ENCODE measurements at regions not wholly inside any gene's neighbourhood (a gene's known extent, or its start where the extent isn't known, plus 50 kb on each side); places are given as distances from the start of the nearest gene placed in this dataset.

DNA sequence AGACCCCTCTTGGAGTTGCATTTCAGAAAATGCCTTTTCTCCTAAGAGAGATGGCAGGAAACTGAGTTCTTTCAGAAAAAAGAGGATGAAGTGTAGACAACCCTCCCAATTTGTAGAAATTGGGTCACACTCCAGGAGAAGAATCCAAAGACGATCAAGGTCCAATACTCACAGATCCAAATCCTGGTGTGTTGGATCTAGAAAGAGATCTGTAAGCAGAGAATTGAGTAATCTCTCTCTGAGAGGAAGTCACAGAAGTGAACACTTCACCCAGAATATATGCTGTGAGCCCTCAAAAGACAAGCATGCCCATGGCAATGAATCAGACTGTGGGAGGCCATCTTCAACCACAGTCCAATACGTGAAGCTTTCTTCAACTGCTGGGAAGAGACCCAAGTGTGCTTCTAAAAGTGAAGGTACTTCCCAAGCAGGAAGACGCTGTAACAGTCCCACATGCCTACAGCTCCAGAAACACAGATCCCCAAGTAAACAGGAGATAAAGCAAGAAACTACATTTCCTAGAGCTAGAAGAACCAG, 182.7 kb downstream of the SMC2 start:
- H3K9me3 ChIP-seq (ENCODE audit: control insufficient read depth, low read depth, low read length): no peaks in the 10 kb centered on the region
- H3K56ac ChIP-seq (ENCODE audit: insufficient read length, low read depth, low read length): no peak overlapping the region
- no peaks in the 10 kb centered on the region for H3K27me3 Mint-ChIP-seq (ENCODE audit: low read depth)
- H3K4me1 ChIP-seq (ENCODE audit: insufficient read depth, low read length): no peaks in the 10 kb centered on the region
- H3K4me3 Mint-ChIP-seq: no peak overlapping the region
- WGBS (ENCODE audit: extremely low coverage, insufficient read length, low lambda C conversion rate): no CpG with 5 or more reads among the region's 3 CpGs
- H4K8ac ChIP-seq (replicated peaks; ENCODE audit: insufficient read length, low read depth, low read length): no peak overlapping the region
- no peak overlapping the region for H4K91ac ChIP-seq (ENCODE audit: insufficient read length, low read depth, low read length)
- H4K20me1 ChIP-seq (ENCODE audit: control insufficient read depth, insufficient read depth, insufficient read length): no peaks in the 10 kb centered on the region
- no peak overlapping the region for H2BK5ac ChIP-seq (ENCODE audit: insufficient read length, low read length)
- no peak overlapping the region for H3K4me2 ChIP-seq (ENCODE audit: insufficient read depth, insufficient read length, low read length)
- TF ChIP-seq CTCF (conservative IDR thresholded peaks at IDR 0.05): no peak
- H3K79me2 ChIP-seq (ENCODE audit: insufficient read depth, low read length): no peaks in the 10 kb centered on the region
- no peak overlapping the region for H2BK15ac ChIP-seq (ENCODE audit: low read depth, low read length)
- H3K4me1 Mint-ChIP-seq: peaks cover 13 to 14% of the 10 kb centered on the region in 2 experiments
- H2BK120ac ChIP-seq (ENCODE audit: low read depth, low read length, poor library complexity, severe bottlenecking): no peak overlapping the region
- no peak overlapping the region for H3K18ac ChIP-seq (ENCODE audit: insufficient read length, low read depth, low read length)
- no peak for DNase-seq
- no peak overlapping the region for H3K27ac ChIP-seq (ENCODE audit: insufficient read length, low read depth, low read length)
- H3K23me2 ChIP-seq (ENCODE audit: insufficient read length, low read depth, low read length, poor library complexity, severe bottlenecking): no peaks in the 10 kb centered on the region
- H3K9me3 Mint-ChIP-seq: peaks cover 0 to 3% of the 10 kb centered on the region in 2 experiments; a peak in 2 of 5 replicates
- H3K9ac ChIP-seq (ENCODE audit: extremely low read depth, insufficient read length, low read length): no peak overlapping the region
- H3T11ph ChIP-seq (ENCODE audit: low read length): no peak overlapping the region
- H3K27me3 ChIP-seq (ENCODE audit: insufficient read depth, low read length): no peaks in the 10 kb centered on the region
- H3K23ac ChIP-seq (ENCODE audit: insufficient read length, low read depth, low read length): no peak overlapping the region
- H3K36me3 Mint-ChIP-seq (ENCODE audit: insufficient read depth in 1 of 3, low read depth in 3 of 3): peaks cover 0 to 13% (median 3%) of the 10 kb centered on the region in 3 experiments; a peak in 3 of 7 replicates
- H2BK12ac ChIP-seq (ENCODE audit: insufficient read length, low read depth, low read length): no peak overlapping the region
- H3K14ac ChIP-seq (ENCODE audit: insufficient read depth, low read length): no peak overlapping the region
- no peak overlapping the region for H3K27ac Mint-ChIP-seq
- H2BK20ac ChIP-seq (ENCODE audit: low read depth, low read length, poor library complexity, severe bottlenecking): no peak overlapping the region
- H3K4ac ChIP-seq (ENCODE audit: low read depth, low read length): no peak overlapping the region
- no peak overlapping the region for H2AK5ac ChIP-seq (ENCODE audit: insufficient read length, low read length)
- no peak overlapping the region for H2AFZ ChIP-seq (ENCODE audit: low read length)
- no peak overlapping the region for H4K5ac ChIP-seq (ENCODE audit: insufficient read length, low read depth, low read length)
- H3K79me1 ChIP-seq (ENCODE audit: insufficient read depth, low read depth, low read length, poor library complexity, severe bottlenecking): no peaks in the 10 kb centered on the region

Measured in H9 (cell line).